ENCODE measurements at regions not wholly inside any gene's neighbourhood (a gene's known extent, or its start where the extent isn't known, plus 50 kb on each side); places are given as distances from the start of the nearest gene placed in this dataset.
"Not testable (repeated sequence)": the region's sequence is repeated elsewhere in the genome, so short reads cannot be mapped to it uniquely, and the experiment has no call there.

DNA sequence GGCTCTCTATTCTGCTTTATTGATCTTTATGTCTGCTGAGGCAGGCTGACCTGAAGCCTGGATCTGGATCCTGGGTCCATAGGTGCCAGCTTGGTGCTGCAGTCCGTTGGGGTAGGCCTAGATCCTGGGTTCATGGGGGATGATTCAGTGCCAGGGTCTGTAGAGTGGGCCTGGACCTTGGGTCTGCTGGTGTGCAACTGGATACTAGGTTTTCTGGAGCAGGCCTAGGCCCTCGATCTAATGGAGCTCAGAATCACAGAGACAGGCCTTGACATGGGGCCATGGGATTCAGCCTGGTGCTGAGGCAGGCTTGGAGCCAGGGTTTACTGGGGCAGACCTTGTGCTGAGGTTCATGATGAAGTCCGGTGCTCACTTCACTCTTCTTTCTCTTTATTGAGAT is 358.6 kb downstream of the TEX13C start:
- Histone ChIP-seq H3K36me3 (replicated peaks; ENCODE audit: control insufficient read depth, insufficient read depth, low read length) (no peaks in the 10 kb centered on the region), H3K27me3 (ENCODE audit: control insufficient read depth, insufficient read depth, low read length) (no peaks in the 10 kb centered on the region), H3K4me3 (ENCODE audit: insufficient read depth, low read depth, low read length) (no peak overlapping the region)
- DNase-seq, result no peak

DNA sequence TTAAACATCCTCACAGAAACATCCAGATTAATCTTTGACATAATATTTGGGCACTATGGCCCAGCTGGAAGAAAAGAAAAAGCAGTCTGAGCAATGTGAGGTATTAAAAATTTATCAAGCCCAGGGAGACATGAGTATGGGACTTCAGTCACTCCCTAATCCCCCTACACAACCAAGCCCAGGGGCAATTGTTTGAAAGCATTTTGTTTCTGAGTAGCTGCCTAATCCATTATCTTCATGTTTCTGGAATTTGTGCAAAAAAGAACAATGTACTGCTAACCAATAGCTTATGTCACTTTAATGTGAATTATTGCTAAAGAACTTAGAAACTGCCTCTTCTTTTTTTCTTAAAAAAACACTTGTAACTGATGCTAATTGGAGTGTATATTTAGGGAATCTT is 360.7 kb downstream of the TEX13C start:
- Histone ChIP-seq H3K4me3 (ENCODE audit: insufficient read depth, low read depth, low read length) (no peak overlapping the region), H3K36me3 (replicated peaks; ENCODE audit: control insufficient read depth, insufficient read depth, low read length) (no peaks in the 10 kb centered on the region), H3K27me3 (ENCODE audit: control insufficient read depth, insufficient read depth, low read length) (no peaks in the 10 kb centered on the region)
- no peak for DNase-seq

DNA sequence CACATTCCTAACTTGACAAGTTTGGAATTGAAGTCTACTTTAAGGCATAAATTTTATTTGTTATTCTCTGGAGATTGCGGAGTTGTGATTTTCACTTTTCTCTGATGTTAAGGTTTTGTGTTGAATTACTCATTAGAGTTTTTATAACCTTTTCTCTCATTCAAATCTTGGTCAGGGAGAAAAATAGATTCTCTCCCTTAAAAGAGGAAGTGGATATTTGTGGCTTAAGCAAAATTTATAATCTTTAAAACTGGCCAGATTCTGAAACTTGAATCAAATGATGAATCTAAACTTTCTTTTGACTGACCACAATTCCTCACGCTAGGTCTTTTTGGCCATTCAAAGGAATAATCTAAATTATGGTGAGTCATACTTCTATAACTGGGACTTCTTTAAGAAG is 361.4 kb downstream of the TEX13C start:
- no peak for DNase-seq
- H3K4me3 ChIP-seq (ENCODE audit: insufficient read depth, low read depth, low read length), result no peak overlapping the region
- no peaks in the 10 kb centered on the region for H3K27me3 ChIP-seq (ENCODE audit: control insufficient read depth, insufficient read depth, low read length)
- no peaks in the 10 kb centered on the region for H3K36me3 ChIP-seq (replicated peaks; ENCODE audit: control insufficient read depth, insufficient read depth, low read length)

- no peak for DNase-seq
Observed at GRCh38 chrX:125681507-125681906, 361.8 kb downstream of the TEX13C start.

GRCh38 chrX:125690522-125690921 is 370.9 kb downstream of the TEX13C start:
- DNase-seq; H3K36me3 ChIP-seq (replicated peaks; ENCODE audit: control insufficient read depth, insufficient read depth, low read length); H3K27me3 ChIP-seq (ENCODE audit: control insufficient read depth, insufficient read depth, low read length); H3K4me3 ChIP-seq (ENCODE audit: insufficient read depth, low read depth, low read length): not testable (repeated sequence)

More at GRCh38 chrX:125681507-125681906, 361.8 kb downstream of the TEX13C start:
- Histone ChIP-seq H3K4me3 (ENCODE audit: insufficient read depth, low read depth, low read length) (no peak overlapping the region), H3K27me3 (ENCODE audit: control insufficient read depth, insufficient read depth, low read length) (no peaks in the 10 kb centered on the region), H3K36me3 (replicated peaks; ENCODE audit: control insufficient read depth, insufficient read depth, low read length) (no peaks in the 10 kb centered on the region)

DNA sequence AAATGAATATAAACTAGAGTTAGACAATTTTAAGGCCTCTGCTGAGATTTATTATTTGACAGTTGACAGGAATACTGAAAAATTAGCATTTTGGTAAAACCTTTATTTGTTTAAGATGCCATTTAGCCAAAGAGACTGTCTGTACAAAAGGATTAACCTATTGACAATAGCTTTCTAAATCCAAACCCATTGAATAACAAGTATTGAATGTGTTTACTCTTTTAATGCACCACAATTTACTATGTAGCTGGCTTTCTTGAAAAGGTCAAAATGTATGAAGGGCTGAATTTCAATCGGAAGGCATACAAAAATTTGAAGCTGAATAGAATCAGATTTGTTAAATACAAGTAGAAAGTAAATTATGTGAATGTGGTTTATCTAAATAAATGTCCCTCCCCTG is 374.5 kb downstream of the TEX13C start:
- DNase-seq, result no peak
- H3K4me3 ChIP-seq (ENCODE audit: insufficient read depth, low read depth, low read length), result no peak overlapping the region
- H3K36me3 ChIP-seq (replicated peaks; ENCODE audit: control insufficient read depth, insufficient read depth, low read length), result no peaks in the 10 kb centered on the region
- no peaks in the 10 kb centered on the region for H3K27me3 ChIP-seq (ENCODE audit: control insufficient read depth, insufficient read depth, low read length)

- H3K36me3 ChIP-seq (replicated peaks; ENCODE audit: control insufficient read depth, insufficient read depth, low read length), result no peaks in the 10 kb centered on the region
- no peaks in the 10 kb centered on the region for H3K27me3 ChIP-seq (ENCODE audit: control insufficient read depth, insufficient read depth, low read length)
- no peak for DNase-seq
- H3K4me3 ChIP-seq (ENCODE audit: insufficient read depth, low read depth, low read length), result no peak overlapping the region
Observed at GRCh38 chrX:125709074-125709473, 389.4 kb downstream of the TEX13C start.

DNA sequence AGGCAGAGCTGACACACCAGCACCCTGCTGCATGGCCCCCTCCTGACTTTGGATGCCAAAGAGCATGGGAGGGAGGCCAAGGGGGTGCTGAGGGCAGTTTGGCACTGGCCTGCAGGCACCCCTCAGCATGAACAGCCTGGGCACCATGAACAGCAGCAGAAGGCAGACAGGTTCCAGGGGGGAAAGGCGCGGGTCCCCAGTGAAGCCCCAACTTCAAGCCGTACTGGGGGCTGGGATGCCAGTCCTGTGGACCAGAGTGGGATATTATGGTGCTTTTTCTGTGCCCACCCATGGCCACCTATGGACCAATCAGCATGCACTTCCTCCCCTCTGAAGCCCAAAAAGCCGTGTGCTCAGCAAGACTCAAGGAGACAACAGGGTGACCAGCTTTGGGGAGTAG is 389.9 kb downstream of the TEX13C start:
- no peak for DNase-seq
- no peaks in the 10 kb centered on the region for H3K36me3 ChIP-seq (replicated peaks; ENCODE audit: control insufficient read depth, insufficient read depth, low read length)
- no peak overlapping the region for H3K4me3 ChIP-seq (ENCODE audit: insufficient read depth, low read depth, low read length)
- no peaks in the 10 kb centered on the region for H3K27me3 ChIP-seq (ENCODE audit: control insufficient read depth, insufficient read depth, low read length)

DNA sequence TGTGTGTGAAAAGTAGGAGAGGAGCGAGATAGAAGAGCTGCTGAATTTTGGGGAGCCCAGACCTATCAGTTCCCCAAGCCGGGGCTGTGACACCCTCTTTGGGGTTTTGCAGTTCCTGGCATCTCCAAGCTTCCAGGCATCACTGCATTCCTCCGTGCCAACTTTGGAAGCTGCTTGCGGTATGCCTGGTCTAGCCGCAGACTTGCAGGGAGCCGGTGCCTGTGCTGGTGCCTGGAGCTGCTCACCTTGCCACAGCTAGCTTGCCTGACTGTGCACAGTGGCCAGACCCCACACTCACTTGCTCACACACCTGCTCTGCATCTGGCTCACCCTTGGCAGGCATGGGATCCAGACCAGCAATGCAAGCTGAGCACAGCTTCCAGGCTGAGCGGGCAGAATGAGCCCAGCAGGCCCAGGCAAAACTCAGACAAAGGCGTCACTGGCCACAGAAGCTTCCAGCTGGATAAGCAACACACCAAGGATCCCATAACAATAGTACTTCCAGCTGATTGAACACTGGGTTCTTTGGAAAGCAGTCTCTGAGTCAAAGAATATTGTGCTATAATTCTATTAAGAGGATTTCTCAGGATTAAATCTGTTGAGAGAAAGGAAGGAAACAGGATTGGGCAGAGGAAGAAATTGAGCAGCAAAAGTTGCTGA is 390.9 kb downstream of the TEX13C start:
- DNase-seq, result peak; percentile 13
- no peaks in the 10 kb centered on the region for H3K27me3 ChIP-seq (ENCODE audit: control insufficient read depth, insufficient read depth, low read length)
- H3K4me3 ChIP-seq (ENCODE audit: insufficient read depth, low read depth, low read length), result no peak overlapping the region
- H3K36me3 ChIP-seq (replicated peaks; ENCODE audit: control insufficient read depth, insufficient read depth, low read length), result no peaks in the 10 kb centered on the region

GRCh38 chrX:125711103-125711502 is 391.4 kb downstream of the TEX13C start:
- Histone ChIP-seq H3K36me3 (replicated peaks; ENCODE audit: control insufficient read depth, insufficient read depth, low read length) (no peaks in the 10 kb centered on the region), H3K27me3 (ENCODE audit: control insufficient read depth, insufficient read depth, low read length) (no peaks in the 10 kb centered on the region), H3K4me3 (ENCODE audit: insufficient read depth, low read depth, low read length) (no peak overlapping the region)
- no peak for DNase-seq

- no peaks in the 10 kb centered on the region for H3K27me3 ChIP-seq (ENCODE audit: control insufficient read depth, insufficient read depth, low read length)
- H3K4me3 ChIP-seq (ENCODE audit: insufficient read depth, low read depth, low read length), result no peak overlapping the region
- no peak for DNase-seq
Observed at GRCh38 chrX:125713633-125714032, 394.0 kb downstream of the TEX13C start.

DNA sequence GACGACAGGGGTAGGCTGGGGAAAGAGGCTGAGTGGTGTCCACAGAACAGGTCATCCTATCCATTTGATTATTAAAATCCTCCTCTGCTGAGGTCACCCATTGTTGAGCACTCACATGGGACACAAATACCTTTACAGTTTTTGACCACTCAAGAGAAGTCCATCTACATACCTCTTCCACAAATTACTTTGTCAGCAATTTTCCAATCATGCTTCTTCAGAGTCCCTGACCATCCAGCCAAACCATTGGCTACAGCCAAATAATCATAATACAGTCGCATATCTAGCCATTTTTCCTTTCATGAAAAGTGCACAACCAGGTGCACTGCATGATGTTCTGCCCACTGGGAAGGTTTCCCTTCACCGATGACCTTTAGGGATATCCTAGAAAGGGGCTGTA is 407.4 kb downstream of the TEX13C start:
- Histone ChIP-seq H3K4me3 (ENCODE audit: insufficient read depth, low read depth, low read length) (no peak overlapping the region), H3K27me3 (ENCODE audit: control insufficient read depth, insufficient read depth, low read length) (no peaks in the 10 kb centered on the region), H3K36me3 (replicated peaks; ENCODE audit: control insufficient read depth, insufficient read depth, low read length) (no peaks in the 10 kb centered on the region)
- no peak for DNase-seq

More at GRCh38 chrX:125713633-125714032, 394.0 kb downstream of the TEX13C start:
- H3K36me3 ChIP-seq (replicated peaks; ENCODE audit: control insufficient read depth, insufficient read depth, low read length), result no peaks in the 10 kb centered on the region

DNA sequence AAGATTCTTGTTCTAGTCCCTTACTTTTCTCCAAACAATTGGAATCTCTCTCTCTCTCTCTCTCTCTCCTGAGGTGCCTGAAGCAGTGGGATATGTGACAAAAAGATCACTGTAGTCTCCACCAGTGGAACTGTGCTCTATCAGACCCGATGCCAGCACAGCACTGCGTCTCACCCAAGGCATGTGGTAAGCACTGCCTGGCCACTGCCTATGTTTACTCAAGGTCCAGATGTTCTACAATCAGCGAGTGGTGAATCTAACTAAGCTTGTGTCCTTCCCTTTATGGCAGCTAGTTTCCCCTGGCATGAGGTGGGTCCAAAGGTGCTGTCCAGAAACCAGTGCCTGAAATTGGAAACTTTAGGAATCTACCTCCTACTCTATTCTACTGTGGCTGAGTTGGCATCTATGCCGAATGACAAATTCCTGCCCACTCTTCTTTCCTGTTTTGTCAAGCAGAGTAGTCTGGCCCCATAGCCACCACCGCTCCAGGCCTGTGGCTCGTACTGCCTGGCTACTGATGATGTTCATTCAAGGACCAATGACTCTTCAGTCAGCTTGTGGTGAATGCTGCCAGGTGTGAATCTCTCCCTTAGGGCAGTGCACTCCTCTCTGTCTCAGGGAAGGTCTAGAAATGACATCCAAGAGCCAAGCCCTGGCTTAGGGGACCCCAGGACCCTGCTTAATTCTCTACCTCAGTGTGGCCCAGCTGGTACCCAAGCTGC is 416.5 kb downstream of the TEX13C start:
- no peak for DNase-seq
- no peak overlapping the region for H3K4me3 ChIP-seq (ENCODE audit: insufficient read depth, low read depth, low read length)
- H3K27me3 ChIP-seq (ENCODE audit: control insufficient read depth, insufficient read depth, low read length), result no peaks in the 10 kb centered on the region
- no peaks in the 10 kb centered on the region for H3K36me3 ChIP-seq (replicated peaks; ENCODE audit: control insufficient read depth, insufficient read depth, low read length)

GRCh38 chrX:125742811-125743210 is 423.1 kb downstream of the TEX13C start:
- no peak for DNase-seq
- no peaks in the 10 kb centered on the region for H3K36me3 ChIP-seq (replicated peaks; ENCODE audit: control insufficient read depth, insufficient read depth, low read length)
- no peaks in the 10 kb centered on the region for H3K27me3 ChIP-seq (ENCODE audit: control insufficient read depth, insufficient read depth, low read length)
- H3K4me3 ChIP-seq (ENCODE audit: insufficient read depth, low read depth, low read length), result no peak overlapping the region

- Histone ChIP-seq H3K4me3 (ENCODE audit: insufficient read depth, low read depth, low read length) (no peak overlapping the region), H3K27me3 (ENCODE audit: control insufficient read depth, insufficient read depth, low read length) (no peaks in the 10 kb centered on the region), H3K36me3 (replicated peaks; ENCODE audit: control insufficient read depth, insufficient read depth, low read length) (no peaks in the 10 kb centered on the region)
- no peak for DNase-seq
Observed at GRCh38 chrX:125744914-125745313, 421.2 kb downstream of the DCAF12L2 start.
